SU-DHL-6 (cell line): ENCODE measurements at regions not wholly inside any gene's neighbourhood (a gene's known extent, or its start where the extent isn't known, plus 50 kb on each side); places are given as distances from the start of the nearest gene placed in this dataset.

ENCODE experiments used
- CTCF ChIP-seq: fragments of 200-600 bp; sonication (generic); IDR thresholded peaks from one replicate; pipeline ENCODE4 v1.5.1; 2017; ENCODE audit warnings: antibody characterized with exemption, mild to moderate bottlenecking, low read length, moderate library complexity; ENCODE audit not compliant: insufficient read depth, poor library complexity, severe bottlenecking
- EZH2phosphoT487 ChIP-seq: fragments of 200-600 bp; sonication (generic), shearing (Covaris generic); conservative IDR thresholded peaks from 2 replicates; pipeline ENCODE4 v1.6.1; 2018; ENCODE audit warnings: mild to moderate bottlenecking, antibody characterized with exemption, low read length, moderate library complexity, mixed read lengths

GRCh38 chr4:62898115-62898514, 1511.1 kb downstream of the TECRL start:
- TF ChIP-seq CTCF (no peak), EZH2phosphoT487 (no peak)
